ENCODE measurements at regions not wholly inside any gene's neighbourhood (a gene's known extent, or its start where the extent isn't known, plus 50 kb on each side); places are given as distances from the start of the nearest gene placed in this dataset.

DNA sequence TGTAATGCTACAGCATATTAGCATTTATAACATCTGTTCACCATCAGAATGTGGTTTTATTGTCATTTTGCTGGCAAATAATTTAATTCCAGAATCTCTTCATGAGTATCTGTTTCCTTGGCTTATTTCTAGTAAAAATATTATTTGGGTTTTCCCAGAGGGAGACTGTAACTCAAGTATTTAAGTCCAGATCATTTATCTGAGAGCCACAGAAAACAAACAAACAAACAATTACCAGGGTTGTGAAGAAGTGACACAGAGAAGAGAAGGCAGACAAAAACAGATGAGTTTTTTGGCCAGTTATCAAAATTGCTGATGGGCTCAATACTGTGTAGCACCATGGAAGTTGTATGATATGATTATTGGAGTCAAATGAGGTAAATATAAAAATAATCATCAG is 515.1 kb downstream of the TECRL start:
- TF ChIP-seq, protein P1, sequence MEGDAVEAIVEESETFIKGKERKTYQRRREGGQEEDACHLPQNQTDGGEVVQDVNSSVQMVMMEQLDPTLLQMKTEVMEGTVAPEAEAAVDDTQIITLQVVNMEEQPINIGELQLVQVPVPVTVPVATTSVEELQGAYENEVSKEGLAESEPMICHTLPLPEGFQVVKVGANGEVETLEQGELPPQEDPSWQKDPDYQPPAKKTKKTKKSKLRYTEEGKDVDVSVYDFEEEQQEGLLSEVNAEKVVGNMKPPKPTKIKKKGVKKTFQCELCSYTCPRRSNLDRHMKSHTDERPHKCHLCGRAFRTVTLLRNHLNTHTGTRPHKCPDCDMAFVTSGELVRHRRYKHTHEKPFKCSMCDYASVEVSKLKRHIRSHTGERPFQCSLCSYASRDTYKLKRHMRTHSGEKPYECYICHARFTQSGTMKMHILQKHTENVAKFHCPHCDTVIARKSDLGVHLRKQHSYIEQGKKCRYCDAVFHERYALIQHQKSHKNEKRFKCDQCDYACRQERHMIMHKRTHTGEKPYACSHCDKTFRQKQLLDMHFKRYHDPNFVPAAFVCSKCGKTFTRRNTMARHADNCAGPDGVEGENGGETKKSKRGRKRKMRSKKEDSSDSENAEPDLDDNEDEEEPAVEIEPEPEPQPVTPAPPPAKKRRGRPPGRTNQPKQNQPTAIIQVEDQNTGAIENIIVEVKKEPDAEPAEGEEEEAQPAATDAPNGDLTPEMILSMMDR (IDR thresholded peaks at IDR 0.05), result no peak
- TF ChIP-seq POLR2A (IDR thresholded peaks at IDR 0.05), result no peak

Data from esophagus squamous epithelium (tissue), 4 donors.